Prostate gland (tissue), 2 donors: ENCODE measurements at regions not wholly inside any gene's neighbourhood (a gene's known extent, or its start where the extent isn't known, plus 50 kb on each side); places are given as distances from the start of the nearest gene placed in this dataset.

Source experiments
- DNase-seq: peaks from one replicate; pipeline ENCODE4 v3.0.0-alpha.2; 2019; ENCODE audit warnings: low spot score
- H3K27ac ChIP-seq, 2 donors: fragments of 200-600 bp; sonication (generic); 2 replicates each; pipeline ENCODE4 v1.5.1; 2017 to 2019
- H3K27me3 ChIP-seq: fragments of 200-600 bp; sonication (generic); replicated peaks from 2 replicates; pipeline ENCODE4 v1.5.1; 2019; ENCODE audit not compliant: insufficient read depth
- H3K36me3 ChIP-seq, 2 donors: fragments of 200-600 bp; sonication (generic); 1 replicate in 1 of 2; 2 replicates in 1 of 2; pipeline versions ENCODE4 v1.5.1 to v1.8.1; 2017 to 2019
- H3K4me1 ChIP-seq: fragments of 200-600 bp; sonication (generic); replicated peaks from 2 replicates; pipeline ENCODE4 v1.5.1; 2019
- H3K4me3 ChIP-seq, 2 donors: fragments of 200-600 bp; sonication (generic); 2 replicates each; pipeline ENCODE4 v1.5.1; 2017 to 2019
- H3K9me3 ChIP-seq: fragments of 200-600 bp; sonication (generic); 2 replicates; pipeline ENCODE4 v1.5.1; 2017
- POLR2A ChIP-seq: fragments of 450-650 bp; IDR thresholded peaks from one replicate; pipeline ENCODE4 v1.6.1; 2016; ENCODE audit warnings: antibody characterized with exemption, mild to moderate bottlenecking
- POLR2AphosphoS5 ChIP-seq: sonication (generic); formaldehyde crosslinking; IDR thresholded peaks from one replicate; pipeline ENCODE4 v1.6.1; 2017; ENCODE audit warnings: antibody characterized with exemption
- WGBS: methylation state at CpG from one replicate; pipeline ENCODE4 v1.1.5; 2018; 5-methylcytosine and 5-hydroxymethylcytosine counted together
- intact Hi-C: fragments of 100-400 bp; cut with DNase I; formaldehyde crosslinking; loops from one replicate; pipeline ENCODE4 v1.14.2; 2022
- TF ChIP-seq, protein P1 (sequence below), 4 experiments: fragments of 200-600 bp in 2 of 4; fragments of 450-650 bp in 2 of 4; sonication (generic) in 2 of 4; IDR thresholded peaks; 1 replicate in 3 of 4; 2 replicates in 1 of 4; pipeline ENCODE4 v1.5.1; 2016 to 2019; ENCODE audit warnings: antibody characterized with exemption in 4 of 4, mild to moderate bottlenecking in 2 of 4, moderate library complexity in 2 of 4

DNA sequence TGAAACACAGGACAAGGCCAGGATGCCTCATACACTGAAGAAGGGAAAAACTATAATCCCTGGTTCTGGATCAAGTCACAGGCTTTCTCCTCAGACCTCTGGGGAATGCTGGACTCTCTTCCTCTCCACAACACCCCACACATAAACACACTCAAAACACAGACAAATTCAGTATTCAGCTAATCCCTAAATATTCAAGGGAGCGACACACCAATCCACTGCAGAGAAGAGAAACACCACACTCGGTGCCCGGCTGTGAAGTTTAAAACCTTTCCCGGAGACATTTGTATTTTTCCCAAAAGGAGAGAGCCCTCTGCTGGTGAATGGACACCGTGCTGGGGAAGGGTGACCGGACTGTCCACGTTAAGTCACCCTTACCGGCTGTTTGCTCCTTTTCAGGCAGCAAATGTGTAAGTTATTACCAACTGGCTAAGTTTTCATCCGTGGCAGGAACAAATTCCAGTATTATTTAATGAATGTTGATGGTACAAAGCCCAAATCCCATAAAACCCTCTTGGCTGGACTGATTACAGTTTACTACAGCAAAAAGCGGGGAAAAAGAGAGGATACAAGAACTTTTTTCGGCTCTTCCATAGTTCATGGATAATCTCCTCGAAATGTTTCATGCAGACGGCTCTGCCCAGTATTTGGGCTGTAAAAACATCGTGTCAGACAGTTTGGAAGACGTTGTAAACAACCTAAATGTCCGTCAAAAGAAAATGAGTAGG is 130.9 kb upstream of the SLC30A5 start:
- Histone ChIP-seq H3K27ac (peak overlapping the region; percentile 12 to 57), H3K9me3 (no peaks in the 10 kb centered on the region), H3K27me3 (no peaks in the 10 kb centered on the region), H3K4me1 (no peaks in the 10 kb centered on the region), H3K36me3 (no peaks in the 10 kb centered on the region), H3K4me3 (no peak overlapping the region)
- TF ChIP-seq, protein P1, sequence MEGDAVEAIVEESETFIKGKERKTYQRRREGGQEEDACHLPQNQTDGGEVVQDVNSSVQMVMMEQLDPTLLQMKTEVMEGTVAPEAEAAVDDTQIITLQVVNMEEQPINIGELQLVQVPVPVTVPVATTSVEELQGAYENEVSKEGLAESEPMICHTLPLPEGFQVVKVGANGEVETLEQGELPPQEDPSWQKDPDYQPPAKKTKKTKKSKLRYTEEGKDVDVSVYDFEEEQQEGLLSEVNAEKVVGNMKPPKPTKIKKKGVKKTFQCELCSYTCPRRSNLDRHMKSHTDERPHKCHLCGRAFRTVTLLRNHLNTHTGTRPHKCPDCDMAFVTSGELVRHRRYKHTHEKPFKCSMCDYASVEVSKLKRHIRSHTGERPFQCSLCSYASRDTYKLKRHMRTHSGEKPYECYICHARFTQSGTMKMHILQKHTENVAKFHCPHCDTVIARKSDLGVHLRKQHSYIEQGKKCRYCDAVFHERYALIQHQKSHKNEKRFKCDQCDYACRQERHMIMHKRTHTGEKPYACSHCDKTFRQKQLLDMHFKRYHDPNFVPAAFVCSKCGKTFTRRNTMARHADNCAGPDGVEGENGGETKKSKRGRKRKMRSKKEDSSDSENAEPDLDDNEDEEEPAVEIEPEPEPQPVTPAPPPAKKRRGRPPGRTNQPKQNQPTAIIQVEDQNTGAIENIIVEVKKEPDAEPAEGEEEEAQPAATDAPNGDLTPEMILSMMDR (IDR thresholded peaks at IDR 0.05): peak; percentile 77 to 90 (median 86)
- peak; percentile 69 for TF ChIP-seq POLR2AphosphoS5
- TF ChIP-seq POLR2A: no peak
- WGBS: 18% methylated on average over 16 of the region's 16 CpGs
- DNase-seq: peak; percentile 68
- intact Hi-C loops: loop anchor here (2.0 to 10.0 kb wide), 2 partner anchors 676 to 1718 kb away; no protein-coding TSS in a partner anchor

- DNase-seq: no peak
- WGBS: 88% methylated on average over 3 of the region's 3 CpGs
- no peak overlapping the region for H3K27ac ChIP-seq
Observed at GRCh38 chr5:68964679-68965078, 129.1 kb upstream of the SLC30A5 start.

DNA sequence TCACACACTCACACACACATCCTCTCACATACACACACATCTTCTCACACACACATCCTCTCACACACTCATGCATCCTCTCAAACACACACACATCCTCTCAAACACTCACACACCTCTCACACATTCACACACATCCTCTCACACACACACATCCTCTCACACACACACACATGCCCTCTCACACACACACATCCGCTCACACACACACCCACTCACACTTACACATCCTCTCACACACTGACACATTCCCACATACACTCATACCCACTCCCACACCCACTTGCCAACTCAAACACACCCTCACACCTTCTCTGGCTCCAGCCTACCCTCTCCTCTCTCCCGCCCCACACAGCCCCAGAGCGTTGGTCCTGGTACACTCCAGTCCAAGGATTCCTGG is 127.9 kb upstream of the SLC30A5 start:
- Histone ChIP-seq H3K9me3 (no peaks in the 10 kb centered on the region), H3K4me3 (no peak overlapping the region), H3K4me1 (no peaks in the 10 kb centered on the region), H3K27me3 (no peaks in the 10 kb centered on the region), H3K36me3 (no peaks in the 10 kb centered on the region), H3K27ac (no peak overlapping the region)
- 73% methylated on average over 3 of the region's 3 CpGs for WGBS
- intact Hi-C loops: loop anchor here (10.0 kb wide), 1 partner anchor 1721 kb away; no protein-coding TSS in a partner anchor
- no peak for DNase-seq
- TF ChIP-seq POLR2A (no peak), POLR2AphosphoS5 (no peak)
- TF ChIP-seq, protein P1 (IDR thresholded peaks at IDR 0.05): no peak

More at GRCh38 chr5:68964679-68965078, 129.1 kb upstream of the SLC30A5 start:
- Histone ChIP-seq H3K4me3 (no peak overlapping the region), H3K9me3 (no peaks in the 10 kb centered on the region), H3K27me3 (no peaks in the 10 kb centered on the region), H3K36me3 (no peaks in the 10 kb centered on the region), H3K4me1 (no peaks in the 10 kb centered on the region)
- TF ChIP-seq, protein P1 (IDR thresholded peaks at IDR 0.05): no peak
- no peak for TF ChIP-seq POLR2AphosphoS5
- TF ChIP-seq POLR2A: no peak
- intact Hi-C loops: loop anchor here (10.0 kb wide), 1 partner anchor 1720 kb away; no protein-coding TSS in a partner anchor

GRCh38 chr5:68966596-68966995 is 127.2 kb upstream of the SLC30A5 start:
- WGBS: 62% methylated on average over 5 of the region's 5 CpGs
- Histone ChIP-seq H3K36me3 (no peaks in the 10 kb centered on the region), H3K4me3 (no peak overlapping the region), H3K9me3 (no peaks in the 10 kb centered on the region), H3K27me3 (no peaks in the 10 kb centered on the region), H3K4me1 (no peaks in the 10 kb centered on the region), H3K27ac (no peak overlapping the region)
- no peak for TF ChIP-seq POLR2AphosphoS5
- TF ChIP-seq, protein P1 (IDR thresholded peaks at IDR 0.05): no peak
- TF ChIP-seq POLR2A: no peak
- intact Hi-C loops: loop anchor here (10.0 kb wide), 1 partner anchor 1722 kb away; no protein-coding TSS in a partner anchor
- no peak for DNase-seq

DNA sequence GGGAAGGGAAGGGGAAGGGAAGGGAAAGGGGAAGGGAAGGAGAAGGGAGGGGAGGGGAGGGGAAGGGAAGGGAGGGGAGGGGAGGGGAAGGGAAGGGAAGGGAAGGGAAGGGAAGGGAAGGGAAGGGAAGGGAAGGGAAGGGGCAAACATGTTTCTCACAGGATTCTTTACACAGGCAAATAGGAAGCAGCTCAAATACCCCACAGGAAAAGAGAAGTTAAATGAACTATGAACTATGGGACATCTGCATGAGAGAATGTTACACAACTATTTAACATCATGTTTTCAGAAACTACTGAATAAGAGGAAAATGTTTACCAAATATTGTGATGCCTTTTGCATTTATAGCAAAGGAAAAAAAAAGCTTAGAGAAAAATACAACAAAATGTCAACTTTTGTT is 125.4 kb upstream of the SLC30A5 start:
- Histone ChIP-seq H3K27ac (no peak overlapping the region), H3K4me3 (no peak overlapping the region), H3K27me3 (no peaks in the 10 kb centered on the region), H3K36me3 (no peaks in the 10 kb centered on the region), H3K4me1 (no peaks in the 10 kb centered on the region), H3K9me3 (no peaks in the 10 kb centered on the region)
- TF ChIP-seq POLR2AphosphoS5 (no peak), POLR2A (no peak)
- TF ChIP-seq, protein P1 (IDR thresholded peaks at IDR 0.05): no peak
- intact Hi-C loops: loop anchor here (10.0 kb wide), 1 partner anchor 1724 kb away; no protein-coding TSS in a partner anchor
- DNase-seq: no peak
